ENCODE measurements at regions not wholly inside any gene's neighbourhood (a gene's known extent, or its start where the extent isn't known, plus 50 kb on each side); places are given as distances from the start of the nearest gene placed in this dataset.
A peak's percentile ranks its signal among the peaks of the same experiment; 100 is the strongest.

GRCh38 chr3:83514130-83514914, 1444.5 kb upstream of the CADM2 start:
- DNase-seq: no peak

DNA sequence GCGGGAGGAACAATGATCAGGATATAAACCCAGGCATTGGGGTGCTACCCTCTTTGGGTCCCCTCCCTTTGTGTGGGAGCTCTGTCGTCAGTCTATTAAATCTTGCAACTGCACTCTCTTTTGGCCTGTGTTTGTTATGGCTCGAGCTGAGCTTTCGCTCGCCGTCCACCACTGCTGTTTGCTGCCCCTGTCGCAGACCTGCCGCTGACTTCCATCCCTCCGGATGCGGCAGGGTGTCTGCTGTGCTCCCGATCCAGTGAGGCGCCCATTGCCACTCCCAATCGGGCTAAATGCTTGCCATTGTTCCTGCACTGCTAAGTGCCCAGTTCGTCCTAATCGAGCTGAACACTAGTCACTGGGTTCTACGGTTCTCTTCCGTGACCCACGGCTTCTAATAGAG, 1443.7 kb upstream of the CADM2 start:
- no peak for DNase-seq

DNA sequence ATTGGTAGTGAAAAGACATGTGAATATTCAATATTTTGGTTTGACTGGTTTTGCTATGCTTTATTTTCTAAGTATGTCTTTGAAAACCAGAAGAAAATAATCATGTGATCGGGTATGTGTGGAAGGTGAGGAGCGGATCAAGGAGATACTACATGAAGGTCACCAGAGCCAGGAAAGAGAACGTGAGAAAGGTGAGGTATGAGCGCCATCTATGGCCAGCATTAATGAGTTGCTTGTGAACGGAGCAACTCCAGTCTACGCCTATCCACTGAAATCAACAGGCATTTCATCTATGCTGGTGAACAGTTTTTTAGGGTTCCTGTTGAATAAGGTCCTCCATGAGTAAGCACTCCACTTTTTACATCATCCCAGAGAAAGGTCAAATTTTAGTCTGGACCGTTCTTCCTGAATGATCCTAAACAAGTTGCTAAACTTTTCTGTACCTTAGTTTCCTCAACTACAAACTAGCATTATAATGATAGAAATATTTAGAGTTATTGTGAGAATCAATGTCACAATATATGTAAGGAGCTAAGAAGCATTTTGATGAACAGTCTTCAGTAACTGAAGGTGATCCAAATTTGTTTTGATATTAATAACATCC, 1435.2 kb upstream of the CADM2 start:
- peak; percentile 55 for DNase-seq

DNA sequence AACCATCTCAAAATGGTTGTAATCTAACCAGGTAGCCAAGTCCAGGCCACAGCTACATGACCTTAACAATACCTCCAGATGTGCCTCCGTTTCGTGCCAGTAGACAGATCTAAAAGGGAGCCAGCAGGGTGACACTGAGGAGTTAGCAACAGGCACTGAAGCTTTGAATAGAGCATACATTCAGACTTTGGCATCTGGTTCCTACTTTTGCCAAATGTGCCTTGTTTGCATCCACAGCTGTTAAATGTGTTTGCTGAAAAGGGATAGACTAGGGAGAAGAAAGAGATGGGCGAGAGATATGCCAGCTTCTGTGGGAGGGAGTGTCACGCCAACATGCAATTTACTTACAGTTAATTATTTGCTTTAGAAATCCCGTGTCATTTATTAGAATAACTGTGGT, 1433.9 kb upstream of the CADM2 start:
- no peak for DNase-seq

GRCh38 chr3:83559082-83559481, 1399.7 kb upstream of the CADM2 start:
- DNase-seq: no peak

GRCh38 chr3:83567935-83568334, 1390.9 kb upstream of the CADM2 start:
- no peak for DNase-seq

DNA sequence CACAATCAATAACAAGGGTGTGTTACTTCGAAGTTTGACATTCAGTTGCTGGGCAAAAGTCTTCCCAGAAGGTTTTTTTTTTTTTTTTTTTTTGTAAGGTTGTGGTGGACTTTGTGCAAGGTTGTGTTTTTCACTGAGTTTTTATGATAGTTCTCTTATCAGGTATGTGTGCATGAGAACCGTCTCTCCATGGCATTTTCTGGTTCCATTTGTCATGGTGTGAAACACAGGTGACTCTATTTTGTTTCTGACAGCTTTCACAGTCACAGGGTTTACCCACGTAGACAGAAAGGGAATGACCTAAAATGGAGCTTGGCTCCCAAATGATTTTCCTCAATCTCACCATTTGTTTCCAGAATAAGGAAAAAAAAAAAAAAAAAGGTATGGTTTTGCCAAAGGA, 1377.2 kb upstream of the CADM2 start:
- no peak for DNase-seq

DNA sequence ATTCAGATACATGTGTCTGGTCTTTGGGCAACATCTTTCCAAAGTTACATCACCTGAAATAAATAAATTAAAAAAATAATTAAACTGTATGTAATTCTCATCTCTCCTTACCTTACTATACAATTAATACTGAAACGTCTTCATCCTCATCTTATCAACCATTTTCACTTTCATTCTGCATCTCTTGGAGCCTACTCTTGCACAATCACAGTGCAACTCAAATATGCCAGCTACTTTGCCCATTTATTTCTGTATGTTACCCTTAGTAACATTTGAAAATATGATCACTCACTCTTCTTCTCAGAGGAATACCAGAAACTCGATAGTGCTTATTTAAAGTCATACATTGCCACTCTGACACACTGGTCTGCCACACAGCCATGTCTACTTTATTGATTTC, 1357.1 kb upstream of the CADM2 start:
- DNase-seq: no peak

GRCh38 chr3:83622526-83622925, 1336.3 kb upstream of the CADM2 start:
- DNase-seq: no peak

DNA sequence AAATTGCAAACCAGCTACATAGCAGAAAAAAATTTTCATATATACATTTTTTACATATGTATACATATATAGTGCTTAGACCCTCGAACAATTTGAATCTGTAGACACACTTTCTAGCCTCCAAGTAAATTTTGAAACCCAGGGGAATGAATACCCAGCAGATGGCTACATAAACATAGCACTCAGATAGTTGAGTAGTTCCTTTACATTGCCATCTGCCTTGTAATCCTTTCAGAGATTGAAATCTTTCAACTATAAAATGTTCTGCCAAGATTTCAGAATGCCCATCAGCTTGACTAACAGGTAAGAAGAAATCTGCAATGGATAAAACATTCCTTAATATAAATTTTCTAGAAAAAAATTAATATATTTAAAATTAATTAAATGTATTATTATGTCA, 1333.5 kb upstream of the CADM2 start:
- DNase-seq: no peak

- no peak for DNase-seq
Observed at GRCh38 chr3:83628471-83628870, 1330.3 kb upstream of the CADM2 start.

- DNase-seq: no peak
Observed at GRCh38 chr3:83632526-83632925, 1326.3 kb upstream of the CADM2 start.

GRCh38 chr3:83633758-83634157, 1325.0 kb upstream of the CADM2 start:
- DNase-seq: no peak

- DNase-seq: no peak
Observed at GRCh38 chr3:83649692-83650091, 1309.1 kb upstream of the CADM2 start.

DNA sequence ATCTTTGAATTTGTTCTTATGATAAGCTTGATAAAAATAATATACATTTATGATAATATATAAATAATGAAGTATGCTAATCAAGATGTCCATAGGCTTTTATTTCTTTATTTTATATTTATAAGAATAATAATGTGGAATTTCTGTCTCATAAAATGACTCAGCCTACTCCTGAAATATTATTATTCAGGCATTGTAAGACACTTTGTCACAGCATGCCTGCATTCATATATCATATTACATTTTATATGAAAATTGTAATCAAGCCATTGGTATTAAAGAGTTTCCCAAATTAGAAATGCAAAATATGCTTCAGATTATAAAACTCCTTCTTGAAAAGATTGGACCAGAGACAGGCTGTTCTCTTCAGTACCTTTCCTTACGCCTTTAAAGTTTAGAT, 1303.7 kb upstream of the CADM2 start:
- no peak for DNase-seq

DNA sequence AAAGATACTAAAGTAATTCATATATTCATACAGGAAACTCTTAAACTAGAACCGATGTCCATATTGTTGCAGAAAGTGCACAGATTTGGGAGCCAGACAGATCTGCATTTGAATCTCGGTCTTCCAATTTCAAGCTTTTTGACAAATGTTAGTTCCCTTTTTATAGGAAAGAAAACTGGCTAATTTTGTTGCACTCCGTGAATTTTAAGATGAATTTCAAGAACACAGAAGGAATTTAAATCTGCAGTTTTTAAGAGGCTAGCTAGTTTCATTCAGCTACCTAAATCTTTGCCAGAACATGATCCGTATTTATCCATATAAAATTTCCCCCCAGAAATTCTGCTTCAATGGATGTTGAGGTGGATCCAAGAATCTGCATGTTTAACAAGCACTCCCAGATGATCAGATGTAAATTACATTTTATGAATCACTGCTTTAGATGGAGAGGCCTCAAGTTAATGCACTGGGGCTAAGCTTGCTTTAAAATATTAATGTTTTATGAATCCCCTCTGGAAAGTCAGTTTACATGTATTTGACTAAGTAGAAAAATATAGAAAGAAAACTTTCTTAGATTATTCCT, 1296.3 kb upstream of the CADM2 start:
- DNase-seq: peak; percentile 1

GRCh38 chr3:83670416-83670815, 1288.4 kb upstream of the CADM2 start:
- no peak for DNase-seq

- DNase-seq: no peak
Observed at GRCh38 chr3:83683937-83684598, 1274.7 kb upstream of the CADM2 start.

DNA sequence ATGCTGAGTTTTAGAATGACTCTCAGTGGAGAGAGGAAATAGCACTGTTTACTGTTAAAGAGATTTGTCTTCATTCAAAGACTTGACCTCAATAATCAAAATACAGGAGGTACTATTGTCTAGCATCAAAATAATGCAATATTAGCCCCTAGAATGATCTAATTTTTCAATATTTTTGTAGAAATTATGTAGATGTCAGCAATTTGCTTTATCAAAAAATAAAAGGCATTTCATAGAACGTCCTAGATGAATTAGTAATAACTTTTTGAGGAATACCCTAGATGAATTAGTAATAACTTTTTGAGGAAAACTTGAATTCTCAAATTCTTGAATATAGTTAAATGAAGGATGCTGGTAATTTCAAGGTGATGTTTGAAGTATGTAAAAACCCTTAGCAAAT, 1252.1 kb upstream of the CADM2 start:
- no peak for DNase-seq

GRCh38 chr3:83715307-83715706, 1243.5 kb upstream of the CADM2 start:
- no peak for DNase-seq

DNA sequence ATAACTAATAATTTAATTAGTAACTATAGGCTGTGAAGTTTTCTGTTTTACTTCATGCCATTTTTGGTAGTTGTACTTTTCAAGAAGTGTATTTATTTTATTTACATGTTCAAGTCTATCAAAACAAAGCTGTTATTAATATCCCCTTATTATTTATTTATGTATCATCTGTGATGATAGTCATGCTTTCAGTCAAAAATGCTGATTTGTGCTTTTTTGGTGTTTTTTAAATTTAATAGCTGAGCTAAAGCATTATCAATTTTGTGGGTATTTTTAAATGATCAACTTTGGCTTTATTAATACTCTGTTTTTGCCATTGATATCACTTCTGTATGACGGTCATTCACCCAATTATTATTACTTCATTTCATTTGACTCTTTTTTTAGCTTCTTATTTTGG, 1229.2 kb upstream of the CADM2 start:
- no peak for DNase-seq

DNA sequence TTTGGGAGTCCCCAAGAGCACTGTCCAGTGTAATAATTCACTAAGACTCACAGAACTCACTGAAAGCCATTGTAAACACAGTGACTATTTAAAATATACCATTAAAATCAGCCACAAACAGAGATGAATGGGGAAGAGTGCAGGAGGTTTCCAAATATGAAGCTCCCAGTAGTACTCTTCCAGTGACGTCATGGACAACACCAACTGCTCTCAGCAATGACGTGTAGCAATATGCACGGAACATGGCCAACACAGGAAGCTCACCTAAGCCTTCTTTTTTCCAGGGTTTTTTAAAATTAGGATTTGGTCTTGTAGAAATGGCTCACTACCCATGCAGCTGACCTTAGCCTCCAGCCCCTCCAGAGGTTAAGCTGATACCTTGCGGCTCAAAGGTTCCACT, 1224.1 kb upstream of the CADM2 start:
- DNase-seq: no peak

GRCh38 chr3:83738202-83738601, 1220.6 kb upstream of the CADM2 start:
- no peak for DNase-seq

GRCh38 chr3:83740504-83740903, 1218.3 kb upstream of the CADM2 start:
- no peak for DNase-seq
